ENCODE measurements at regions not wholly inside any gene's neighbourhood (a gene's known extent, or its start where the extent isn't known, plus 50 kb on each side); places are given as distances from the start of the nearest gene placed in this dataset.

DNA sequence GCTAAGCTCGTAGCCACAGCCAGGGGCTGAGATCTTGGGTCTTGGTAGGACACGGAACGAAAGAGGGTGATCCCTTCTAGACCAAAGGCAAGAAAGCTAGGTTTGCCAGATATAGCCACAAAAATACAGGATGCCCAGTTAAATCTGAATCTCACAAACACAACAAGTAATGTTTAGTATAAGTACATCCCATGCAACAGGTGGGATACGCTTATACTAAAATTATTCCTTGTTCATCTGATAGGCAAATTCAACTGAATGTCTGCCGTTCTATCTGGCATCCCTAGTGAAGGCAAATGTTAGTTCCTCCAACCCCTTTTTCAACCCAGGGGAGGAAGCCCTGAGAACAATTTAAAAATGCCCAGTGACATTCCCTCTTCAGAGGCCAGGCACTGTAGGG is 131.1 kb upstream of the MGMT start:
- TF ChIP-seq, protein P1, sequence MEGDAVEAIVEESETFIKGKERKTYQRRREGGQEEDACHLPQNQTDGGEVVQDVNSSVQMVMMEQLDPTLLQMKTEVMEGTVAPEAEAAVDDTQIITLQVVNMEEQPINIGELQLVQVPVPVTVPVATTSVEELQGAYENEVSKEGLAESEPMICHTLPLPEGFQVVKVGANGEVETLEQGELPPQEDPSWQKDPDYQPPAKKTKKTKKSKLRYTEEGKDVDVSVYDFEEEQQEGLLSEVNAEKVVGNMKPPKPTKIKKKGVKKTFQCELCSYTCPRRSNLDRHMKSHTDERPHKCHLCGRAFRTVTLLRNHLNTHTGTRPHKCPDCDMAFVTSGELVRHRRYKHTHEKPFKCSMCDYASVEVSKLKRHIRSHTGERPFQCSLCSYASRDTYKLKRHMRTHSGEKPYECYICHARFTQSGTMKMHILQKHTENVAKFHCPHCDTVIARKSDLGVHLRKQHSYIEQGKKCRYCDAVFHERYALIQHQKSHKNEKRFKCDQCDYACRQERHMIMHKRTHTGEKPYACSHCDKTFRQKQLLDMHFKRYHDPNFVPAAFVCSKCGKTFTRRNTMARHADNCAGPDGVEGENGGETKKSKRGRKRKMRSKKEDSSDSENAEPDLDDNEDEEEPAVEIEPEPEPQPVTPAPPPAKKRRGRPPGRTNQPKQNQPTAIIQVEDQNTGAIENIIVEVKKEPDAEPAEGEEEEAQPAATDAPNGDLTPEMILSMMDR (IDR thresholded peaks at IDR 0.05; ENCODE audit: borderline replicate concordance, extremely low read depth, low read length, poor library complexity, severe bottlenecking) = no peak
- no peak for TF ChIP-seq EZH2 (IDR thresholded peaks at IDR 0.05; ENCODE audit: borderline replicate concordance, low read depth, low read length, severe bottlenecking)
